SK-N-SH (cell line): ENCODE measurements at regions not wholly inside any gene's neighbourhood (a gene's known extent, or its start where the extent isn't known, plus 50 kb on each side); places are given as distances from the start of the nearest gene placed in this dataset.

Experiments
- CTCF ChIA-PET: fragments of 300-600, 350-600 bp; formaldehyde crosslinking; extraction: SDS; loops from one replicate; lab custom pipeline; 2021; lab: Yijun Ruan, JAX
- POLR2A ChIA-PET: fragments of 350-600 bp; sonication (Branson Sonifier 250); formaldehyde crosslinking; extraction: SDS; loops from one replicate; lab custom pipeline; 2020; ENCODE audit warnings: antibody characterized with exemption, inconsistent platforms; lab: Yijun Ruan, JAX
- DNase-seq: peaks from one replicate; pipeline ENCODE4 v3.0.0; 2012
- H2AFZ ChIP-seq: fragments of 200-600 bp; sonication (generic); 2 replicates; pipeline ENCODE4 v1.8.1; 2016; ENCODE audit warnings: antibody characterized with exemption, mild to moderate bottlenecking, low read depth
- H3F3A ChIP-seq: fragments of 200-600 bp; sonication (generic); replicated peaks from 2 replicates; pipeline ENCODE3; 2016; ENCODE audit warnings: antibody characterized with exemption, mild to moderate bottlenecking; ENCODE audit not compliant: insufficient read depth
- H3K27ac ChIP-seq, 2 experiments: fragments of 200-500 bp in 1 of 2; fragments of 200-600 bp in 1 of 2; sonication (Bioruptor generic) in 1 of 2; sonication (generic), shearing (Covaris generic) in 1 of 2; 2 replicates each; pipeline versions ENCODE4 v1.5.1 to v1.6.1; 2014 to 2016; ENCODE audit warnings: low read depth in 2 of 2, inconsistent platforms in 1 of 2, low read length in 1 of 2, mild to moderate bottlenecking in 1 of 2, mixed read lengths in 1 of 2
- H3K27me3 ChIP-seq: fragments of 200-600 bp; sonication (generic), shearing (Covaris generic); 2 replicates; pipeline ENCODE4 v1.6.1; 2016; ENCODE audit warnings: mixed run types; ENCODE audit not compliant: insufficient read depth
- H3K36me3 ChIP-seq, 2 experiments: fragments of 200-500 bp in 1 of 2; fragments of 200-600 bp in 1 of 2; sonication (Bioruptor generic) in 1 of 2; sonication (generic) in 1 of 2; replicated peaks in 1 of 2; 2 replicates each; pipeline versions ENCODE3 to v1.5.1; 2014 to 2016; ENCODE audit warnings: low read length in 1 of 2, mild to moderate bottlenecking in 1 of 2; ENCODE audit not compliant: insufficient read depth in 2 of 2, control insufficient read depth in 1 of 2
- H3K4me1 ChIP-seq, 2 experiments: fragments of 200-500 bp in 1 of 2; fragments of 200-600 bp in 1 of 2; sonication (Bioruptor generic) in 1 of 2; sonication (generic), shearing (Covaris generic) in 1 of 2; 2 replicates each; pipeline versions ENCODE4 v1.5.1 to v1.6.1; 2014 to 2016; ENCODE audit warnings: low read depth in 1 of 2, low read length in 1 of 2, mixed run types in 1 of 2; ENCODE audit not compliant: insufficient read depth in 2 of 2, control insufficient read depth in 1 of 2
- H3K4me2 ChIP-seq: fragments of 200-600 bp; sonication (generic), shearing (Covaris generic); 2 replicates; pipeline ENCODE4 v1.6.1; 2017; ENCODE audit warnings: mixed run types
- H3K4me3 ChIP-seq, 2 experiments: fragments of 200-500 bp in 1 of 2; fragments of 200-600 bp in 1 of 2; sonication (Bioruptor generic) in 1 of 2; sonication (generic), shearing (Covaris generic) in 1 of 2; 2 replicates each; pipeline versions ENCODE4 v1.5.1 to v1.8.1; 2014 to 2016; ENCODE audit warnings: low read depth in 2 of 2, inconsistent platforms in 1 of 2, low read length in 1 of 2, mild to moderate bottlenecking in 1 of 2, mixed read lengths in 1 of 2, moderate library complexity in 1 of 2
- H3K79me2 ChIP-seq: fragments of 200-600 bp; sonication (generic); 2 replicates; pipeline ENCODE4 v1.8.1; 2017; ENCODE audit warnings: mild to moderate bottlenecking; ENCODE audit not compliant: insufficient read depth
- H3K9ac ChIP-seq: fragments of 200-600 bp; sonication (generic); 2 replicates; pipeline ENCODE4 v1.6.1; 2017; ENCODE audit warnings: mixed run types
- H3K9me2 ChIP-seq: fragments of 200-600 bp; sonication (generic); 2 replicates; pipeline ENCODE4 v1.6.1; 2017; ENCODE audit warnings: mixed run types
- H3K9me3 ChIP-seq: fragments of 200-600 bp; sonication (generic); 2 replicates; pipeline ENCODE4 v1.6.1; 2017; ENCODE audit warnings: mixed run types, mild to moderate bottlenecking, moderate library complexity
- H4K20me1 ChIP-seq: fragments of 200-600 bp; sonication (generic); 2 replicates; pipeline ENCODE4 v1.6.1; 2017; ENCODE audit warnings: mild to moderate bottlenecking, mixed run types; ENCODE audit not compliant: insufficient read depth
- CHD2 ChIP-seq: fragments of 150-350 bp; IDR thresholded peaks from 2 replicates; pipeline ENCODE4 v1.6.1; 2018; ENCODE audit warnings: low read length; ENCODE audit not compliant: partially characterized antibody
- CTCF ChIP-seq: fragments of 200-600 bp; sonication (generic); IDR thresholded peaks from 2 replicates; pipeline ENCODE4 v1.6.1; 2017; ENCODE audit warnings: antibody characterized with exemption, mild to moderate bottlenecking, moderate library complexity
- ELF1 ChIP-seq: IDR thresholded peaks from 2 replicates; pipeline ENCODE4 v1.4.0; 2012
- GATA2 ChIP-seq: sonication (generic); formaldehyde crosslinking; IDR thresholded peaks from 2 replicates; pipeline ENCODE4 v1.5.0; 2020; ENCODE audit warnings: mild to moderate bottlenecking, missing genetic modification reagents
- MAX ChIP-seq: IDR thresholded peaks from 2 replicates; pipeline ENCODE4 v1.4.0; 2012; ENCODE audit warnings: low read depth
- MEF2A ChIP-seq: IDR thresholded peaks from 2 replicates; pipeline ENCODE4 v1.4.0; 2012; ENCODE audit warnings: low read depth, borderline replicate concordance
- MXI1 ChIP-seq: IDR thresholded peaks from 2 replicates; pipeline ENCODE4 v1.6.1; 2012; ENCODE audit warnings: mild to moderate bottlenecking, low read depth, low read length, improper control_type of control experiment
- NFIC ChIP-seq: IDR thresholded peaks from 2 replicates; pipeline ENCODE4 v1.4.0; 2012; ENCODE audit warnings: borderline replicate concordance
- RAD21 ChIP-seq: IDR thresholded peaks from 2 replicates; pipeline ENCODE4 v1.6.1; 2012; ENCODE audit warnings: mild to moderate bottlenecking, low read length
- RCOR1 ChIP-seq: fragments of 150-350 bp; IDR thresholded peaks from 2 replicates; pipeline ENCODE4 v1.6.1; 2017; ENCODE audit warnings: antibody characterized with exemption, low read length
- REST ChIP-seq: IDR thresholded peaks from 2 replicates; pipeline ENCODE4 v1.6.1; 2012; ENCODE audit warnings: mild to moderate bottlenecking, low read depth, low read length, moderate library complexity
- RFX5 ChIP-seq: IDR thresholded peaks from 2 replicates; pipeline ENCODE4 v1.6.1; 2012; ENCODE audit warnings: mild to moderate bottlenecking, improper control_type of control experiment, low read length
- SMC3 ChIP-seq: IDR thresholded peaks from 2 replicates; pipeline ENCODE4 v1.6.1; 2012; ENCODE audit warnings: low read depth, low read length, improper control_type of control experiment
- TEAD4 ChIP-seq: IDR thresholded peaks from 2 replicates; pipeline ENCODE4 v1.4.0; 2012; ENCODE audit warnings: mild to moderate bottlenecking, borderline replicate concordance; ENCODE audit not compliant: insufficient read depth
- WGBS: methylation state at CpG from one replicate; pipeline ENCODE4 v1.1.6; 2017; ENCODE audit warnings: low lambda C conversion rate; 5-methylcytosine and 5-hydroxymethylcytosine counted together
- TF ChIP-seq, protein P1 (sequence below): IDR thresholded peaks from 2 replicates; pipeline ENCODE4; 2012
- TF ChIP-seq, protein P2 (sequence below): IDR thresholded peaks from 2 replicates; pipeline ENCODE4 v1.4.0; 2012; ENCODE audit warnings: low read depth, borderline replicate concordance

DNA sequence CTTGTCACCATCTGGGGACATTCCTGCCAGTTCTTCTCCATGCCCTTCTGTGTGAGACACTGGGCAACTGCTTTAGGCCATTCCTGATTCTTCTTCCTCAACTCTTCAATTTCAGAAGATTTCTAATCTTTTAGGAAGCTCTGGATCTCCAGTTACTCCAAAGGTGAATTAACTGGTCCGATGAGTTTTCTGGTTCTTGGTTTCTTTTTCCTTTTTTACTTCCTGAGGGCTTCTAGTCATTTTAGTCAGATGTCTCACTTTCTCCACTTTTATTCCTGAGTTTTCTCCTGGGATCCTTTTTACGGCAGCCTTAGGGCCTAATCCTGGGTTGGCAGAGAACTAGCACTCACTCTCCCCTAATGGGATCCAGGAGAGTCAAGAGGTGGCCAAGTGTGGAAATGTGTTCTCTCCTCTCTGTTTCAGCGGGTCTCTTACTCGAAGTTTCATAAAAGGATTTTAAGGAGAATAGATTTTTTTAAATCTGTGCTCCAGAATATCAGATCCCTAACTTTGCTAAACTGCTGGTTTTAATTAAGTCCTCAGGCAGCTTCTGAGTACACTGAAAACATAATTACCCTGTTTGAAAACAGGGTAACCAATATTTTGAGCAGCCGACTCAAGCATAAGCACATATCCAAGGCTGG, 107.6 kb downstream of the RMI2 start:
- CTCF ChIA-PET, result interaction anchor here (1.0 to 1.6 kb wide), 2 partner anchors 17 to 57 kb away, joined by 3 to 4 read pairs; no protein-coding TSS in a partner anchor
- TF ChIP-seq MXI1, result no peak
- no peak for TF ChIP-seq CTCF
- TF ChIP-seq GATA2 (CRISPR knock-in tag), result no peak
- no peak for TF ChIP-seq REST

GRCh38 chr16:11456741-11457140, 111.5 kb downstream of the RMI2 start:
- POLR2A ChIA-PET, result no interaction called here
- CTCF ChIA-PET, result no interaction called here
- TF ChIP-seq, protein P1, sequence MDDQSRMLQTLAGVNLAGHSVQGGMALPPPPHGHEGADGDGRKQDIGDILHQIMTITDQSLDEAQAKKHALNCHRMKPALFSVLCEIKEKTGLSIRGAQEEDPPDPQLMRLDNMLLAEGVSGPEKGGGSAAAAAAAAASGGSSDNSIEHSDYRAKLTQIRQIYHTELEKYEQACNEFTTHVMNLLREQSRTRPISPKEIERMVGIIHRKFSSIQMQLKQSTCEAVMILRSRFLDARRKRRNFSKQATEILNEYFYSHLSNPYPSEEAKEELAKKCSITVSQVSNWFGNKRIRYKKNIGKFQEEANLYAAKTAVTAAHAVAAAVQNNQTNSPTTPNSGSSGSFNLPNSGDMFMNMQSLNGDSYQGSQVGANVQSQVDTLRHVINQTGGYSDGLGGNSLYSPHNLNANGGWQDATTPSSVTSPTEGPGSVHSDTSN, result no peak
- TF ChIP-seq RCOR1 (no peak), MAX (no peak), ELF1 (no peak), NFIC (no peak), SMC3 (no peak), CHD2 (no peak), RAD21 (no peak), RFX5 (no peak), MEF2A (no peak), TEAD4 (no peak)
- TF ChIP-seq, protein P2, sequence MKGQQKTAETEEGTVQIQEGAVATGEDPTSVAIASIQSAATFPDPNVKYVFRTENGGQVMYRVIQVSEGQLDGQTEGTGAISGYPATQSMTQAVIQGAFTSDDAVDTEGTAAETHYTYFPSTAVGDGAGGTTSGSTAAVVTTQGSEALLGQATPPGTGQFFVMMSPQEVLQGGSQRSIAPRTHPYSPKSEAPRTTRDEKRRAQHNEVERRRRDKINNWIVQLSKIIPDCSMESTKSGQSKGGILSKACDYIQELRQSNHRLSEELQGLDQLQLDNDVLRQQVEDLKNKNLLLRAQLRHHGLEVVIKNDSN, result no peak

More for the DNA sequence above, 107.6 kb downstream of the RMI2 start:
- Histone ChIP-seq H4K20me1 (no peaks in the 10 kb centered on the region), H3K4me2 (no peak overlapping the region), H3K36me3 (no peaks in the 10 kb centered on the region), H3F3A (no peaks in the 10 kb centered on the region), H3K27me3 (no peaks in the 10 kb centered on the region), H3K4me1 (peaks cover 0 to 7% of the 10 kb centered on the region in 2 experiments; a peak in 1 of 4 replicates), H3K27ac (peak overlapping the region in 1 of 2 experiments; percentile 7; a peak in 1 of 4 replicates), H3K9me3 (0 out of 2 replicates have a peak, but pooled peaks cover 6% of the 10 kb centered on the region), H3K79me2 (no peaks in the 10 kb centered on the region), H3K4me3 (no peak overlapping the region), H2AFZ (no peak overlapping the region), H3K9me2 (no peaks in the 10 kb centered on the region), H3K9ac (no peak overlapping the region)
- no peak for DNase-seq
- POLR2A ChIA-PET, result no interaction called here
- WGBS, result 46% methylated on average over 5 of the region's 5 CpGs

More at GRCh38 chr16:11456741-11457140, 111.5 kb downstream of the RMI2 start:
- no peaks in the 10 kb centered on the region for H3K79me2 ChIP-seq
- H4K20me1 ChIP-seq, result no peaks in the 10 kb centered on the region
- H3K4me3 ChIP-seq, result no peak overlapping the region
- DNase-seq, result no peak
- H3K4me2 ChIP-seq, result no peak overlapping the region
- no peaks in the 10 kb centered on the region for H3K27me3 ChIP-seq
- H3K4me1 ChIP-seq, result peaks cover 0 to 7% of the 10 kb centered on the region in 2 experiments; a peak in 1 of 4 replicates
- no peaks in the 10 kb centered on the region for H3K36me3 ChIP-seq
- no peak overlapping the region for H3K27ac ChIP-seq
- 85% methylated on average over 8 of the region's 10 CpGs for WGBS
- H3K9me3 ChIP-seq, result 0 out of 2 replicates have a peak, but pooled peaks cover 6% of the 10 kb centered on the region
- no peaks in the 10 kb centered on the region for H3K9me2 ChIP-seq
- no peak overlapping the region for H2AFZ ChIP-seq
- no peak overlapping the region for H3K9ac ChIP-seq
- H3F3A ChIP-seq, result no peaks in the 10 kb centered on the region
